ENCODE measurements at regions not wholly inside any gene's neighbourhood (a gene's known extent, or its start where the extent isn't known, plus 50 kb on each side); places are given as distances from the start of the nearest gene placed in this dataset.
A peak's percentile ranks its signal among the peaks of the same experiment; 100 is the strongest.

GRCh38 chr3:10619989-10620832 is 114.8 kb upstream of the ATP2B2 start:
- Histone ChIP-seq H3K18ac (ENCODE audit: low read length) (no peak overlapping the region), H2BK120ac (ENCODE audit: low read depth, low read length) (no peak overlapping the region), H3K4me1 (ENCODE audit: control insufficient read depth, low read depth, low read length) (no peaks in the 10 kb centered on the region), H3K27ac (ENCODE audit: low read depth, low read length) (no peak overlapping the region), H4K8ac (ENCODE audit: low read depth, low read length) (no peak overlapping the region), H2BK15ac (replicated peaks; ENCODE audit: low read depth) (no peak overlapping the region), H3K79me1 (ENCODE audit: low read length) (no peaks in the 10 kb centered on the region), H2AK5ac (ENCODE audit: low read length) (no peak overlapping the region), H3K4me3 (ENCODE audit: low read length) (no peak overlapping the region), H3K9ac (ENCODE audit: low read length) (no peak overlapping the region), H3K56ac (ENCODE audit: low read length) (no peak overlapping the region), H3K4me2 (ENCODE audit: low read length) (no peak overlapping the region), H3K79me2 (ENCODE audit: control insufficient read depth, insufficient read depth, low read length) (no peaks in the 10 kb centered on the region), H2BK5ac (ENCODE audit: low read length) (no peak overlapping the region), H4K5ac (ENCODE audit: low read length) (no peak overlapping the region), H3K36me3 (ENCODE audit: control insufficient read depth, insufficient read depth, low read length) (no peaks in the 10 kb centered on the region), H3K27me3 (ENCODE audit: insufficient read depth, low read length, poor library complexity) (no peaks in the 10 kb centered on the region), H3K4ac (ENCODE audit: low read depth, low read length) (no peak overlapping the region), H3K23ac (ENCODE audit: low read length) (no peak overlapping the region)
- no peak for DNase-seq
- no CpG with 5 or more reads among the region's 11 CpGs for WGBS (ENCODE audit: extremely low coverage, insufficient coverage, low lambda C conversion rate)

GRCh38 chr3:10620833-10621082 is 115.4 kb upstream of the ATP2B2 start:
- Histone ChIP-seq H2BK120ac (ENCODE audit: low read depth, low read length) (no peak overlapping the region), H3K36me3 (ENCODE audit: control insufficient read depth, insufficient read depth, low read length) (no peaks in the 10 kb centered on the region), H3K23ac (ENCODE audit: low read length) (no peak overlapping the region), H3K18ac (ENCODE audit: low read length) (no peak overlapping the region), H3K79me2 (ENCODE audit: control insufficient read depth, insufficient read depth, low read length) (no peaks in the 10 kb centered on the region), H3K4me1 (ENCODE audit: control insufficient read depth, low read depth, low read length) (no peaks in the 10 kb centered on the region), H3K9ac (ENCODE audit: low read length) (no peak overlapping the region), H3K56ac (ENCODE audit: low read length) (no peak overlapping the region), H3K4ac (ENCODE audit: low read depth, low read length) (no peak overlapping the region), H3K27ac (ENCODE audit: low read depth, low read length) (no peak overlapping the region), H2AK5ac (ENCODE audit: low read length) (no peak overlapping the region), H4K8ac (ENCODE audit: low read depth, low read length) (no peak overlapping the region), H2BK15ac (replicated peaks; ENCODE audit: low read depth) (no peak overlapping the region), H3K79me1 (ENCODE audit: low read length) (no peaks in the 10 kb centered on the region), H3K4me3 (ENCODE audit: low read length) (no peak overlapping the region), H2BK5ac (ENCODE audit: low read length) (no peak overlapping the region), H3K4me2 (ENCODE audit: low read length) (no peak overlapping the region), H3K27me3 (ENCODE audit: insufficient read depth, low read length, poor library complexity) (no peaks in the 10 kb centered on the region), H4K5ac (ENCODE audit: low read length) (no peak overlapping the region)
- no peak for DNase-seq
- no CpG with 5 or more reads among the region's 2 CpGs for WGBS (ENCODE audit: extremely low coverage, insufficient coverage, low lambda C conversion rate)

DNA sequence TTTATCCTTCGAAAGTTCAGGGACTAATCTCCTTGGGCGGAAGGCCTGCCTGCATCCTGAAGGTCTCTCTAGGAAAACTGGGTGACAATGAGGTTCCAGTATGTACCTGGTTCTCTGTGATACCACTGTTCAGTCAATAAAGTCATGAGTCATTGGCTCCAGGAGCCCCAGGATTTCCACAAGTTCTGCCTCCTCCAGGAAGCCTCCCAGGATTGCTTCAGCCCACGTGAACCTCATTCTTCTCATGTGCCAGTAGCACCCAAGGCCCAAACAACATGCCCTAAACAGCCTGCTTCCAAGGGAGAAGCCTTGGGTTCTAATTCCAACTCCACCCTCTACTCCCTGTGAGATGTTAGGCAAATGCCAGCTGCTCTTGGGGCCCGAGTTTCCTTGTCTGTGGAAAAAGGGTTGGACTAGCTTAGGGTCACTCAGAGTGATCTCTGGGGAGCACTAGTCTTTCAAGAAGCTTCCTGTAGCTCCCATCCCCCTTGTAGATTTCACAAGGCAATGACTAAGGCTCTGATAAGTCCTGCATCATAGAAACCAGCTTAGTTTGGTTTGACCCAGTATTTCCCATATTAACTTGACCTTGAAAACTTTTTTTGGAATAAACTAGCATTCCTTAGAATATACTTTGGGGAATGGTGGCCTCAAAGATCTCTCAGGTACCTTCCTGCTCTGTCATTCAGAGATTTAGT is 118.3 kb upstream of the ATP2B2 start:
- Histone ChIP-seq H4K8ac (ENCODE audit: low read depth, low read length) (no peak overlapping the region), H2BK120ac (ENCODE audit: low read depth, low read length) (no peak overlapping the region), H3K23ac (ENCODE audit: low read length) (no peak overlapping the region), H3K18ac (ENCODE audit: low read length) (no peak overlapping the region), H3K56ac (ENCODE audit: low read length) (no peak overlapping the region), H3K4me3 (ENCODE audit: low read length) (no peak overlapping the region), H3K79me2 (ENCODE audit: control insufficient read depth, insufficient read depth, low read length) (no peaks in the 10 kb centered on the region), H2BK15ac (replicated peaks; ENCODE audit: low read depth) (no peak overlapping the region), H3K9ac (ENCODE audit: low read length) (no peak overlapping the region), H2AK5ac (ENCODE audit: low read length) (no peak overlapping the region), H3K4me2 (ENCODE audit: low read length) (no peak overlapping the region), H3K27ac (ENCODE audit: low read depth, low read length) (no peak overlapping the region), H3K4me1 (ENCODE audit: control insufficient read depth, low read depth, low read length) (peaks cover 2% of the 10 kb centered on the region), H2BK5ac (ENCODE audit: low read length) (no peak overlapping the region), H3K27me3 (ENCODE audit: insufficient read depth, low read length, poor library complexity) (no peaks in the 10 kb centered on the region), H3K36me3 (ENCODE audit: control insufficient read depth, insufficient read depth, low read length) (no peaks in the 10 kb centered on the region), H4K5ac (ENCODE audit: low read length) (no peak overlapping the region), H3K79me1 (ENCODE audit: low read length) (no peaks in the 10 kb centered on the region), H3K4ac (ENCODE audit: low read depth, low read length) (no peak overlapping the region)
- no peak for DNase-seq
- no CpG with 5 or more reads among the region's 4 CpGs for WGBS (ENCODE audit: extremely low coverage, insufficient coverage, low lambda C conversion rate)

GRCh38 chr3:10625323-10625722 is 119.9 kb upstream of the ATP2B2 start:
- Histone ChIP-seq H2BK120ac (ENCODE audit: low read depth, low read length) (no peak overlapping the region), H3K79me1 (ENCODE audit: low read length) (no peaks in the 10 kb centered on the region), H3K4me2 (ENCODE audit: low read length) (no peak overlapping the region), H3K56ac (ENCODE audit: low read length) (no peak overlapping the region), H3K27ac (ENCODE audit: low read depth, low read length) (no peak overlapping the region), H4K8ac (ENCODE audit: low read depth, low read length) (no peak overlapping the region), H2BK15ac (replicated peaks; ENCODE audit: low read depth) (no peak overlapping the region), H4K5ac (ENCODE audit: low read length) (no peak overlapping the region), H3K4me1 (ENCODE audit: control insufficient read depth, low read depth, low read length) (peaks cover 2% of the 10 kb centered on the region), H3K4ac (ENCODE audit: low read depth, low read length) (no peak overlapping the region), H3K36me3 (ENCODE audit: control insufficient read depth, insufficient read depth, low read length) (no peaks in the 10 kb centered on the region), H3K23ac (ENCODE audit: low read length) (no peak overlapping the region), H3K27me3 (ENCODE audit: insufficient read depth, low read length, poor library complexity) (no peaks in the 10 kb centered on the region), H2AK5ac (ENCODE audit: low read length) (no peak overlapping the region), H2BK5ac (ENCODE audit: low read length) (no peak overlapping the region), H3K4me3 (ENCODE audit: low read length) (no peak overlapping the region), H3K18ac (ENCODE audit: low read length) (no peak overlapping the region), H3K9ac (ENCODE audit: low read length) (no peak overlapping the region), H3K79me2 (ENCODE audit: control insufficient read depth, insufficient read depth, low read length) (no peaks in the 10 kb centered on the region)
- no CpG with 5 or more reads among the region's 9 CpGs for WGBS (ENCODE audit: extremely low coverage, insufficient coverage, low lambda C conversion rate)
- DNase-seq: no peak

GRCh38 chr3:10627884-10628572 is 122.6 kb upstream of the ATP2B2 start:
- Histone ChIP-seq H3K4me2 (ENCODE audit: low read length) (no peak overlapping the region), H2BK5ac (ENCODE audit: low read length) (no peak overlapping the region), H3K9ac (ENCODE audit: low read length) (no peak overlapping the region), H3K18ac (ENCODE audit: low read length) (no peak overlapping the region), H2AK5ac (ENCODE audit: low read length) (no peak overlapping the region), H2BK120ac (ENCODE audit: low read depth, low read length) (no peak overlapping the region), H3K27me3 (ENCODE audit: insufficient read depth, low read length, poor library complexity) (no peaks in the 10 kb centered on the region), H2BK15ac (replicated peaks; ENCODE audit: low read depth) (no peak overlapping the region), H3K4me1 (ENCODE audit: control insufficient read depth, low read depth, low read length) (peaks cover 2% of the 10 kb centered on the region), H3K79me1 (ENCODE audit: low read length) (no peaks in the 10 kb centered on the region), H3K56ac (ENCODE audit: low read length) (no peak overlapping the region), H3K4ac (ENCODE audit: low read depth, low read length) (no peak overlapping the region), H3K23ac (ENCODE audit: low read length) (no peak overlapping the region), H4K8ac (ENCODE audit: low read depth, low read length) (no peak overlapping the region), H3K4me3 (ENCODE audit: low read length) (no peak overlapping the region), H3K27ac (ENCODE audit: low read depth, low read length) (no peak overlapping the region), H4K5ac (ENCODE audit: low read length) (no peak overlapping the region), H3K79me2 (ENCODE audit: control insufficient read depth, insufficient read depth, low read length) (no peaks in the 10 kb centered on the region), H3K36me3 (ENCODE audit: control insufficient read depth, insufficient read depth, low read length) (no peaks in the 10 kb centered on the region)
- no CpG with 5 or more reads among the region's 13 CpGs for WGBS (ENCODE audit: extremely low coverage, insufficient coverage, low lambda C conversion rate)
- peak; percentile 60 for DNase-seq
